ENCODE measurements at regions not wholly inside any gene's neighbourhood (a gene's known extent, or its start where the extent isn't known, plus 50 kb on each side); places are given as distances from the start of the nearest gene placed in this dataset.

DNA sequence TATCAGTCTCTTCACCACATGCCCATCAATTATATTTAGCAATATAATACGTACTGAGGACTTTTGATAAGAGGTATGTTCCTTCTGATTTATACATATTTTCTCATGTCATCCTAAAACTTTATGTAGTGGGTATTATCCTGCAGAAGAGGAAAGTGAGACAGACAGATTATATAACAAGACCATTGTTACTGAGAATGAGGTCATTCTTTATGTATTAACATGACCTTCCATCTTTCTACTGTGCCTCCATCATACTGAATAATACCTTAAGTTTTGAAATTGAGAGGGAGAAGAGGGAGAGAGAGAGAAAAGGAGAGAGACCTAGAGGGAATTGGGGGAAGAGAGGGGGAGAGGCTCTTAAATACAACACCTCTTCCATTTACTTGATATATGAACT, 90.9 kb upstream of the CARMIL1 start:
- Histone ChIP-seq H3K4me1 (peaks cover 11% of the 10 kb centered on the region), H3K9me3 (no peaks in the 10 kb centered on the region), H3K4me2 (no peak overlapping the region), H3K27ac (no peak overlapping the region), H3K4me3 (no peak overlapping the region)
- 71% methylated on average over 1 of the region's 1 CpG for WGBS (ENCODE audit: missing lambda C conversion rate)
- ATAC-seq = no peak
- no peak for FAIRE-seq
- TF ChIP-seq NR3C1 (IDR thresholded peaks at IDR 0.05) (no peak), SREBF2 (IDR thresholded peaks at IDR 0.05) (no peak), KDM1A (IDR thresholded peaks at IDR 0.05; ENCODE audit: low read depth) (no peak), CHD4 (IDR thresholded peaks at IDR 0.05; ENCODE audit: borderline replicate concordance) (no peak), JUNB (IDR thresholded peaks at IDR 0.05) (no peak), ZFP36 (IDR thresholded peaks at IDR 0.05; ENCODE audit: borderline replicate concordance, partially characterized antibody) (no peak), FOXS1 (CRISPR knock-in tag; IDR thresholded peaks at IDR 0.05) (no peak), BHLHE40 (IDR thresholded peaks at IDR 0.05; ENCODE audit: low read depth, low read length) (no peak), CBX8 (IDR thresholded peaks at IDR 0.05) (no peak), PHF8 (IDR thresholded peaks at IDR 0.05; ENCODE audit: borderline replicate concordance, low read depth) (no peak), ZSCAN20 (CRISPR knock-in tag; IDR thresholded peaks at IDR 0.05) (no peak), EHF (CRISPR knock-in tag; IDR thresholded peaks at IDR 0.05) (no peak), ESRRA (IDR thresholded peaks at IDR 0.05; ENCODE audit: borderline replicate concordance, low read length) (no peak)
- TF ChIP-seq, protein P1, sequence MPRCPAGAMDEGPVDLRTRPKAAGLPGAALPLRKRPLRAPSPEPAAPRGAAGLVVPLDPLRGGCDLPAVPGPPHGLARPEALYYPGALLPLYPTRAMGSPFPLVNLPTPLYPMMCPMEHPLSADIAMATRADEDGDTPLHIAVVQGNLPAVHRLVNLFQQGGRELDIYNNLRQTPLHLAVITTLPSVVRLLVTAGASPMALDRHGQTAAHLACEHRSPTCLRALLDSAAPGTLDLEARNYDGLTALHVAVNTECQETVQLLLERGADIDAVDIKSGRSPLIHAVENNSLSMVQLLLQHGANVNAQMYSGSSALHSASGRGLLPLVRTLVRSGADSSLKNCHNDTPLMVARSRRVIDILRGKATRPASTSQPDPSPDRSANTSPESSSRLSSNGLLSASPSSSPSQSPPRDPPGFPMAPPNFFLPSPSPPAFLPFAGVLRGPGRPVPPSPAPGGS (IDR thresholded peaks at IDR 0.05) = no peak
- ChIA-PET CTCF (no interaction called here), POLR2A (no interaction called here)
- no peak for DNase-seq (ENCODE audit: low read depth in 1 of 2, low spot score in 1 of 2)

GRCh38 chr6:25192590-25193459, 86.3 kb upstream of the CARMIL1 start:
- FAIRE-seq (no peak), DNase-seq (ENCODE audit: low read depth in 1 of 2, low spot score in 1 of 2) (peak in 1 of 2 experiments; percentile 54), ATAC-seq (peak; percentile 47 to 83; a peak in 4 of 6 replicates)
- Histone ChIP-seq H3K27ac (peak overlapping the region; percentile 68 to 87), H3K4me2 (peak overlapping the region; percentile 63), H3K4me3 (no peak overlapping the region), H3K4me1 (peaks cover 24% of the 10 kb centered on the region), H3K9me3 (no peaks in the 10 kb centered on the region)
- TF ChIP-seq RARB (CRISPR knock-in tag; IDR thresholded peaks at IDR 0.05) (no peak), BHLHE40 (IDR thresholded peaks at IDR 0.05; ENCODE audit: low read depth, low read length) (no peak), MAX (IDR thresholded peaks at IDR 0.05) (no peak), JUN (IDR thresholded peaks at IDR 0.05) (no peak), KDM5A (IDR thresholded peaks at IDR 0.05) (no peak), SREBF2 (IDR thresholded peaks at IDR 0.05) (no peak), PBX3 (IDR thresholded peaks at IDR 0.05) (no peak), HOXB13 (CRISPR knock-in tag; IDR thresholded peaks at IDR 0.05; ENCODE audit: low read depth) (no peak), GATA3 (IDR thresholded peaks at IDR 0.05; ENCODE audit: borderline replicate concordance) (no peak), NFE2L2 (conservative IDR thresholded peaks at IDR 0.05; ENCODE audit: low read length) (no peak), RFX5 (IDR thresholded peaks at IDR 0.05) (no peak), KDM1A (IDR thresholded peaks at IDR 0.05; ENCODE audit: low read depth) (no peak), RNF2 (IDR thresholded peaks at IDR 0.05; ENCODE audit: borderline replicate concordance, low read depth) (no peak)
- TF ChIP-seq, protein P2, sequence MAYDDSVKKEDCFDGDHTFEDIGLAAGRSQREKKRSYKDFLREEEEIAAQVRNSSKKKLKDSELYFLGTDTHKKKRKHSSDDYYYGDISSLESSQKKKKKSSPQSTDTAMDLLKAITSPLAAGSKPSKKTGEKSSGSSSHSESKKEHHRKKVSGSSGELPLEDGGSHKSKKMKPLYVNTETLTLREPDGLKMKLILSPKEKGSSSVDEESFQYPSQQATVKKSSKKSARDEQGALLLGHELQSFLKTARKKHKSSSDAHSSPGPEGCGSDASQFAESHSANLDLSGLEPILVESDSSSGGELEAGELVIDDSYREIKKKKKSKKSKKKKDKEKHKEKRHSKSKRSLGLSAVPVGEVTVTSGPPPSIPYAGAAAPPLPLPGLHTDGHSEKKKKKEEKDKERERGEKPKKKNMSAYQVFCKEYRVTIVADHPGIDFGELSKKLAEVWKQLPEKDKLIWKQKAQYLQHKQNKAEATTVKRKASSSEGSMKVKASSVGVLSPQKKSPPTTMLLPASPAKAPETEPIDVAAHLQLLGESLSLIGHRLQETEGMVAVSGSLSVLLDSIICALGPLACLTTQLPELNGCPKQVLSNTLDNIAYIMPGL (CRISPR knock-in tag; IDR thresholded peaks at IDR 0.05; ENCODE audit: borderline replicate concordance) = no peak
- POLR2A ChIA-PET = interaction anchor here (0.7 to 1.0 kb wide), 2 partner anchors 19 to 447 kb away, joined by 7 to 14 read pairs; no protein-coding TSS in a partner anchor
- 74% methylated on average over 6 of the region's 6 CpGs for WGBS (ENCODE audit: missing lambda C conversion rate)
- CTCF ChIA-PET = interaction anchor here (1.0 to 1.3 kb wide), 2 partner anchors 20 to 31 kb away, joined by 3 to 4 read pairs; no protein-coding TSS in a partner anchor
